Activated naive CD4-positive, alpha-beta T cell treated with anti-CD3 and anti-CD28 coated beads, Interleukin-2, amount 50 U/mL, for 16 hours (primary cell): ENCODE measurements at regions not wholly inside any gene's neighbourhood (a gene's known extent, or its start where the extent isn't known, plus 50 kb on each side); places are given as distances from the start of the nearest gene placed in this dataset.

Source experiments
- DNase-seq: peaks from one replicate; pipeline ENCODE4 v3.0.0-alpha.2; 2020

GRCh38 chr16:35405526-35405925 lies 1946.1 kb downstream of the TP53TG3F start:
- DNase-seq = no peak

GRCh38 chr16:35409503-35409902 lies 1950.1 kb downstream of the TP53TG3F start:
- DNase-seq = no peak

DNA sequence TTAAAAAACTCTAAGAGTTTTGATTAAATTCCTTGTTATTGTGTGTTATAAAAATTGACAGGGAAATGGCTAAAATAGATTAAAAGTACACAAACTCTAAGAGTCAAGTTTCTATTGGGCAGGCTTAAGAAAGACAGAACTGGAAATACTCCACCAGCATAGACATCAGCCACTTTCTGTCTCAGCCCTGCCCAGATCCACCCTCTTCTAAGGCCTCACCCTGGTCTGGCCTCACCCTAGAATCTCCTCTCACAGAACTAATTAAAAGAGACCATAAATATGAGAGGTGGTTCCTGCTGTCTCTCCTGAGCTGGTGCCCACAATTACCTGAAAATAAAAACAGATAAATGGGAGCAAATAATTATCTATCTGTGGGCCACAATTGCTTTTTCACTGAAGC lies 1951.0 kb downstream of the TP53TG3F start:
- no peak for DNase-seq

DNA sequence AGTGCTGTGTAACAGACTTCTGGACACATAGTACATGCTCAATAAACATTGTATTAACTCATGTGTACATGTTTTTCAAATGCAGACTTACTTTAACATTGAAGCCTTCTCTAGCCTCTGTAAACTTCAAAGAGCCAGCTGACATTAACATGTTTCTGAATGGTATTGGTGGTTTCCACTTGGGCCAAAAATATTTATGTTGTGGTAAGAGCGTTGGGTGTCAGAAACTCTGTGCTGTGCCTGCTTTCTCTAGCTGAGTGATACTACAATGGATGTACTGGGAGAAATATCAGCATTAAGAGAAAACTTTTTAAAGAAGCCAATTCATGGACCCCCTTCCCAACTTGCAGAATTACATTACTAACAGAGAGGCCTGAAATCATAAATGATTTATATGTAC lies 1951.7 kb downstream of the TP53TG3F start:
- DNase-seq = no peak

DNA sequence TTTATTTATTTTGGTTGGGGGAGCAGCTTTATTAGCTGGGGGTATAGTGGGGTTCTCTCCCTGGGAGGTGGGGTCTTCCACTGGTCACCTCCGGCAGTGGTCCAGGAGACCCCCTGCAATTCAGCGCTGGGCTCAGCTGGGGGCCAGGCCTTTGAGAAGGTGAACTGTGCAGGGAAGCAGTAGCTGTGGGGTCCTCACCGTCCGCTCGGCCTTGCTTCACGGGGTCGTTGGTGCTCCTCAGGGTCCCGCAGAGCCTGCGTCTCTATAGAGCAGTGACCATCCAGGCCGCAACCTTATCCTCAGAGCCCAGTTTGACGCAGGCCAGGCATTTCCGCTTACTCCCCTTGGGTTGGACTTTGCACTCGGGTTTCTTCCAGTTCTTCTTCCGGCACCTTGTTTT lies 1954.7 kb downstream of the TP53TG3F start:
- no peak for DNase-seq

- DNase-seq = no peak
Measured at GRCh38 chr16:35414563-35414962, 1955.2 kb downstream of the TP53TG3F start.

DNA sequence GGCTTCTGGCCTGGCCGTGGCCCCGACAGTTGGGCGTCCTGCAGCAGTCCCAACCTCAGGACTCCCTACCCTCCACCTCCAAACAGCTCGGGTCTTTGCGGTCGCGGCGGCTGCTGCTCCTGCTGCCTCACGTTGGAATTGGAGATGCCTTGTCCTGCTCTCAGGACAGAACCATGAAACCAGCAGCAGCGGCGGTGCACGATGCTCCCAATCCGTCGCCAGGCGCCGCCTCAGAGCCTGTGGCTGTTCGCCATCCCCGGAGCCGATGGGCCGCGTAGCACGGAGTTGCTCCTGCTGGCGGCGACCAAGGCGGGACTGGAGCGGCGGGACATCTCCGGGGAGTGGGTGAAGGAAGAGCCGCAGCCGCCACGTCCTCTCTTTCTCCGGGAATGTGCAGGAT lies 1965.9 kb downstream of the TP53TG3F start:
- DNase-seq = no peak

GRCh38 chr16:35431829-35432663 lies 1972.6 kb downstream of the TP53TG3F start:
- DNase-seq = no peak

DNA sequence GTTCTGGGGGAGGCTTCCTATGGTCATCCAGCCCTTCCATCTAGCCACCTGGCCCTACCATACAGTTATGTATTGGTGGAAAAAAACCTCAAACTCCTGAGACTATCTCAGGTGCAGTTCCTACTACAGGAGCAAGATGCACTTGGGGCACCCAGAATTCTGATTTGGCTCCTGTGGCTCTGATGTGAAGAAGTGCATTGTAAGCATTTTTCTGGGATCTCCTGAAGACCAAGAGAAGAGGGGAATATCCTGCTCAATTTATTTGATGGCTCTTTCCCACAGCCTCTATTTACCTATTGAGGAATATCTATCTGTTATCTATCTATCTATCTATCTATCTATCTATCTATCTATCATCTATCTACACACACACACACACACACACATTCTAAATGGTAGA lies 1981.5 kb downstream of the TP53TG3F start:
- DNase-seq = no peak

GRCh38 chr16:35447010-35447558 lies 1987.7 kb downstream of the TP53TG3F start:
- no peak for DNase-seq

- no peak for DNase-seq
Measured at GRCh38 chr16:35449663-35450062, 1990.3 kb downstream of the TP53TG3F start.

DNA sequence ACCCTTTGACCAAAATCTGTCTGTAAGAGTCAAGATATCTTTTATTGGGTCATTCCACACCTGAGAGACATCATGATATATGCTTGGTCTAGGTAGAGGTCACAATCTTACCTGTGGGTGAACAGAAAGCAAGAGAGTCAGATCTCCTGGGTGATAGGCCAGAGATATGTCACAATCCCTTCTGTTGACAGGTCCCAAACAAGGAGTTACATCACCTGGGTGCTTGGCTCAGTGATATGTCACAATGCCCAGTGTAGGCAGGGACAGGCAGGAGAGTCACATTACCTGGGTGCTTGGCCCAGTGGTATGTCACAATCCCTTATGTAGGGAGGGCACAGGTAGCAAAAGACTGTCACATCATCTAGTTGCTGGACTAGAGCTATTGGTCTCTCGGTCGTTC lies 1991.2 kb downstream of the TP53TG3F start:
- DNase-seq = no peak

DNA sequence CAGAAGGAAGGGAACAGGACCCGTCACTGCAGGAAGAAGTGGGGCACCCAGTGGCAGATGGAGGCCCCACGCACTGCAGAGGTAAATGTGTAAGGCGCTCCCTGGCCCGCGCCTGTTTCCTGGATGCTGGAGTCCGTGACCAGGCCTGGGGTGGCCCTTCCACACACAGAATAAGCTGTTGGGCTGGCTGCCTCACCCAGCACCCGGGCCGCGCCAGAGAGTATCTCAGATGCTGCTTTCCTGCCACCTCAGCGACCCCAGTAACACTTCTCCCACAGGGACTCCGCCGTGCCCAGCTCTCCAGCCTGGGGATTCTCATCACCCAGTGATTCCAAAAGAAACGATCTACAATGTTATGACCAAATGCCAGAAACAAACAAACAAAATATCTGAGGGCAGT lies 1993.1 kb downstream of the TP53TG3F start:
- DNase-seq = no peak

- DNase-seq = no peak
Measured at GRCh38 chr16:35463358-35463757, 2003.9 kb downstream of the TP53TG3F start.

DNA sequence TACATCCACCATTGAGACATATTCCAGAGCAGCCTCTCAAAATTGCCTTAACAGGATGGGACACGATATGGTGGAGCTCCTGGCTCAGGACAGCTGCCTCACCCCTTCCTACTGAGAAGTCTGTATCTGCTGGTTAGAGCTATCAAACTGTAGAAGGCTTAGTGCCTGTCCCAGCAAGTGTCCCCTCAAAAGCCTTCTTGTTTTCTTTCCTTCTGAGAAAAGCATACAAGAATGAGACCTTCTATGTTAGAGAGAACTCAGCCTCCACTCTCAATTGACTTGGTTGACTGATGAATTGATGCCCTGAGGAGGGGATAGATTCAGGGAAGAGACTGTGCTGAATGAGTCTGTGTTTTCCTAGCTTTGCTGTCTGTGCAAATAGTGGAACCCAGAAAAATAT lies 2020.9 kb downstream of the TP53TG3F start:
- DNase-seq = no peak

DNA sequence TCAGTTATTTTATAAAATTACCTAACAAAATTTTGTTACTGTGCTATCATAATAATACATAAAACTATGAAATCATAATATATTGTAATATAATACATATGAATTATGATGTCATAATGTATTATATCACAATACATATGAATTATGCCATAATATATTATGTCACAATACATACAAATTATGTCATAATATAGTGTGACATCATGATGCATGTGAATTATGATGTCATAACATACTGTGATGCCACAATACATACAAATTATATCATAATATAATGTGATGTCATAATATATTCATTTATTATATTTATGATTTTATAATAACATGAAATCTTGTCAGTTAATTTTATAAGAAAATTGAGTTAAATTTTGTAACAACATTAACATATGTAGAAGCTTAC lies 2021.6 kb downstream of the TP53TG3F start:
- DNase-seq = no peak

DNA sequence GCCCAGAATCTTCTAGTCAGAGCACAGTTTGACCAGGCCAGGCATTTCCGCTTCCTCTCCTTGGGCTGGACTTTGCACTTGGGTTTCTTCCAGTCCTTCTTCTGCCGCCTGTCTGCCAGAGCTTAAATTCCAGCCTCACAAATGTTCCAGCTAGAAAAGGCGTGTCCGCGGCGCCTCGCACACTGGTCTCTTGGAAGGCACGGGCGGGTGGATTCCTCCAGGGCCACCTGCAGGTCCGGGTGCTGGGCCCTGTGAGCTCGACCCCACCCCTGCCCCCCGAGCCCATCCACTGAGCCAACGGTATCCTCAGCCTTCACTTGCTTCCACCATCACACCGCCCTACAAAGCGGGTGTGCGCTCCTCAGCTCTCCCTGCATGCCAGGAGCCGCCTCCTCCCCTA lies 2026.5 kb downstream of the TP53TG3F start:
- DNase-seq = no peak

DNA sequence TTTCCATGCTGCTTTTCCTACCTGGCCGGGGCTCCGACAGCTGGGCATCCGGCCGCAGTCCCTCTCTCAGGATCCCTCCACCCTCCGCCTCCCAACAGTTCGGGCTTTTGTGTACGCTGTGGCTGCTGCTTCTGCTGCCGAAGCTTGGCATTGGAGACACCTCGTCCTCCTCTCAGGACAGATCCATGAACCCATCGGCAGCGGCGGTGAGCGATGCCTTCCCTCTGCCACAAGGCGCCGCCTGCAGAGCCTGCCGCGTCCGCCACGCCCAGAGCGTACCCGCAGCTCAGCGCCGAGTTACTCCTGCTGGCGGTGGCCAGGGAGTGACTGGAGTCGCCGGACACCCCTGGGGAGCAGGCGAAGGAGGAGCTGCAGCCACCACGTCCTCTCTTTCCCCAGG lies 2032.8 kb downstream of the TP53TG3F start:
- no peak for DNase-seq

DNA sequence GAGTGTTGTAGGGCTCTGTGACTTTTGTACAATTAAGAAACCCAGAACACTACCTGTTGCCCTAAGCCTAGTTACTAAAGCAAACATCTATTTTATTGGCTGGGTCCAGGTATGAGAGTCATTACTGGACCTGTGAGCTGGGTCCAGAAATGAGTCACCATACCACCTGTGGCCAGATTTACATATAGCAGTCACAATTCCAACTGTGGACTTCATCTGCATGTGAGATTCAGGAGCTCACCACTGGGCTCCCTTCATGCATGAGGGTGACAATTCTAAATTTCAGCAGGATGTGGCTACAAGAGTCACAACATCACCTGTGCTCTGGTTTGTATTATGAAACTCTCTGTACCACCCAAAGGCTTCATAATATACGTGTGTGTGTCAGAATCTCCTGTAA lies 2038.0 kb downstream of the TP53TG3F start:
- no peak for DNase-seq

GRCh38 chr16:35506018-35506897 lies 2046.8 kb downstream of the TP53TG3F start:
- DNase-seq = no peak

DNA sequence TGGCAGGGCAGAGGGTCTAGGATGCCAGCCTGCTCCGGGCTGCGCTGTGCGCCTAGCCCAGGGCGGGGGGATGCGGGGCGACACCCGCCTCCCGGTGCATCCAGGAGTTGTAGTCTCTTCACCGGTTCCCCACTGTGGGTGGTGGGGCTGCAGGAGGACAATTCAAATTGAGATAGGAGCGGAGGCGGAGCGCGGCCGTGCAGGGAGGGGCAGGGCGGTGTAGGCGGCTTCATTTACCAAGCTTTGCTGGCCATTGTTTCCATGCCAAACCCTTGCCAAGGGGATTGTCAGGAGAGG lies 2047.4 kb downstream of the TP53TG3F start:
- no peak for DNase-seq

GRCh38 chr16:35510701-35511100 lies 2051.3 kb downstream of the TP53TG3F start:
- no peak for DNase-seq

- DNase-seq = no peak
Measured at GRCh38 chr16:35516551-35516950, 2057.1 kb downstream of the TP53TG3F start.

- DNase-seq = no peak
Measured at GRCh38 chr16:35516971-35517370, 2057.6 kb downstream of the TP53TG3F start.
